Transverse colon (tissue), 3 donors: ENCODE measurements at regions not wholly inside any gene's neighbourhood (a gene's known extent, or its start where the extent isn't known, plus 50 kb on each side); places are given as distances from the start of the nearest gene placed in this dataset.

Source experiments
- CTCF ChIP-seq, 5 experiments: fragments of 200-600 bp in 3 of 5; fragments of 450-650 bp in 2 of 5; sonication (generic) in 3 of 5; IDR thresholded peaks; 1 replicate in 2 of 5; 2 replicates in 3 of 5; pipeline ENCODE4 v1.5.1; 2016 to 2017; ENCODE audit warnings: antibody characterized with exemption in 5 of 5, inconsistent platforms in 3 of 5, mild to moderate bottlenecking in 2 of 5, moderate library complexity in 1 of 5
- EP300 ChIP-seq: sonication (generic); formaldehyde crosslinking; IDR thresholded peaks from one replicate; pipeline ENCODE4 v1.6.1; 2017; ENCODE audit warnings: antibody characterized with exemption, low read depth
- POLR2A ChIP-seq: fragments of 450-650 bp; IDR thresholded peaks from one replicate; pipeline ENCODE4 v1.6.1; 2016; ENCODE audit warnings: antibody characterized with exemption, mild to moderate bottlenecking, moderate library complexity

DNA sequence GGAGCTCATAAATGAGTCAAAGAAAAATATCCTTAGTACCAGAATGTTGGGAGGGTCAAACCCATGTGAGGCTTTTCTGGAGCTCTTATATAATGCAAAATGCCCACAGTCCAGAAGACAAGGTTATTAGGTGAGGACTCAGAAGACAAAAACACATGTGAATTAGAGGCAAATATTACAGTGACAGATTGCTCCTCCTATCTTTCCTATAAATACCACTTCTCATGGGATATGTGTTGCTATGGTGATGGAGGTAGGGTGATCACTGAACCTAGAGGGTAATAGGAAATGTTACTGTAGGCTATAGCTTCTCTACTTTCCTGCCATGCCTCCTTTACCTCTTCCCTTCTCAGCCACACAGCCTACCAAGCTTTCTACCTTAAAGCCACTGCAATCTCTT, 264.6 kb downstream of the SEC61B start:
- TF ChIP-seq CTCF (IDR thresholded peaks at IDR 0.05) (no peak), EP300 (no peak), POLR2A (no peak)
